ENCODE measurements at regions not wholly inside any gene's neighbourhood (a gene's known extent, or its start where the extent isn't known, plus 50 kb on each side); places are given as distances from the start of the nearest gene placed in this dataset.

- no peak for DNase-seq
These were observed 336.3 kb downstream of the DIPK2A start for GRCh38 chr3:144307951-144308350.

- no peak for DNase-seq
These were observed 336.8 kb downstream of the DIPK2A start for GRCh38 chr3:144308396-144308795.

DNA sequence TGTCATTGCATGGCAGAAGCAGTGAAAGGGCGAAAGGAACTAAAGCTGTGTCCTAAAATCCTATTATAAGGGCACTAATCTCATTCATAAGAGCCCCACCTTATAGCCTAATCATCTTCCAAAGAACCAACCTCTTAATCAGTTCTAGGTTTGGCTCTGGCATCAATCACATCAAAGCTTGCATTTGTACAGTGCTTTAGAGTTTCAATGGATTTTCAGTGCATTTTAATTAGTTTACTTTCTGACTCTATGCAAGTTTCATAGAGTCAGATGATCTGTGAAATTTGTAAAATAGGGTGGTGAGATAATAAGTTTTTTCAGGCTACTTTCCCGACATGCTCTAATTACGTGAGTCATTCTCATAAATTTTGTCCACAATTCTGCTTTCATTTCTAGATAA lies 341.1 kb downstream of the DIPK2A start:
- no peak for DNase-seq

DNA sequence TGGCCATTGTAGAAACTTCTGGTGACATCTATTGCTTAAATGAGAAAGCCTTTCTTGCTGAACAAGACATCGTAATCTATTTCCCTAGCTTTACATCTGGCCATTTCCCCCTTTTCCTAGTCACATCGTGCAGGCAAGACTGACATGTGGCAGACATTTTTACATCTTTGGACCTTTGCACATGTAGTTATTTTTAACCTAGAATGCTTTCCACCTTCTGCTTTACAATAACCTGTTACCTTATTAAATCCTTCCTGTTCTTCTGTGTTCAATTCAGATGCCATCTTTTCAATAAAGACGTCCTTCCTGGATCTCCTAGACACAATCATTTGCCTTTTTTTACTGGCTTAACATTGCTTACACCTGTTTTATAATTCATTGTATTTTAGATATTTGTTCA lies 343.3 kb downstream of the DIPK2A start:
- DNase-seq = no peak

- DNase-seq = no peak
These were observed 346.3 kb downstream of the DIPK2A start for GRCh38 chr3:144317961-144318360.

GRCh38 chr3:144324076-144324475 lies 352.5 kb downstream of the DIPK2A start:
- DNase-seq = no peak

GRCh38 chr3:144332868-144333267 lies 361.2 kb downstream of the DIPK2A start:
- DNase-seq = no peak

- no peak for DNase-seq
These were observed 369.8 kb downstream of the DIPK2A start for GRCh38 chr3:144341471-144341870.

DNA sequence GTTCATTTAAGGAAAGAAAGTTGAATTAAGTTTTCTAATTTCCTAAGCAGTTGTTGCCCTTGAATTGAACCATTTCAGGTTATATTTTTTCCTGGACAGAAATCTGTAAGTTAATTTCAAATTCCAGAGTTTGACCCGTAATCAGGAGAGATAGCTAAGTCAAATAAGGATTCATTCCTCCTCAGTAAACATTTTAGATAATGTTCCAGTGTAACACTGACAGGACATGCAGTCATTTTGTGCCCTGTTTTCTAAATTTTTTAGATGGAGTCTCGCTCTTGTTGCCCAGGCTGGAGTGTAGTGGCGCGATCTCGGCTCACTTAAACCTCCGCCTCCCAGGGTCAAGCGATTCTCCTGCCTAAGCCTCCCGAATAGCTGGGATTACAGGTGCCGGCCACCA lies 371.7 kb downstream of the DIPK2A start:
- DNase-seq = no peak

GRCh38 chr3:144343777-144344176 lies 372.2 kb downstream of the DIPK2A start:
- no peak for DNase-seq

GRCh38 chr3:144344925-144345548 lies 373.4 kb downstream of the DIPK2A start:
- no peak for DNase-seq

GRCh38 chr3:144350125-144350524 lies 378.5 kb downstream of the DIPK2A start:
- no peak for DNase-seq

- no peak for DNase-seq
These were observed 379.4 kb downstream of the DIPK2A start for GRCh38 chr3:144351011-144351410.

- DNase-seq = no peak
These were observed 380.2 kb downstream of the DIPK2A start for GRCh38 chr3:144351773-144352365.

- DNase-seq = no peak
These were observed 386.6 kb downstream of the DIPK2A start for GRCh38 chr3:144358191-144358590.

DNA sequence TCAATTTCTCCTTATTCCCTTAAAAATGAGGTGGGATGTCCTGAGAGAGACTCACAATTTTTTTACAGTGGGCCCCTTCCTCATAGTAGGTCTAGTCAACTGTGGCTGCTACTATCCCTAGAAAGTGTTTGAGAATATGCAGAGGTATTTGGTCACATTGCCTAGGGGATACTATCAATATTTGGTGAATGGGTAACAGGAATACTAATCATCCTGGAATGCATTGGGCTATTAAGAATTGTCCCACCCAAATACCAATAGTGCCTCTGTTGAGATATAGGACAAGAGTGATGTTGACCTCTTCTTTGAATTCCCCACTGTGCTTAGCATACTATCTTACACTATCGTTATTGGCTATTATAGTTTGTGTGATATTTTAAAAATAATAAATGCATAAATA lies 389.4 kb downstream of the DIPK2A start:
- no peak for DNase-seq

GRCh38 chr3:144362126-144362525 lies 390.5 kb downstream of the DIPK2A start:
- no peak for DNase-seq

- DNase-seq = no peak
These were observed 392.2 kb downstream of the DIPK2A start for GRCh38 chr3:144363856-144364255.

DNA sequence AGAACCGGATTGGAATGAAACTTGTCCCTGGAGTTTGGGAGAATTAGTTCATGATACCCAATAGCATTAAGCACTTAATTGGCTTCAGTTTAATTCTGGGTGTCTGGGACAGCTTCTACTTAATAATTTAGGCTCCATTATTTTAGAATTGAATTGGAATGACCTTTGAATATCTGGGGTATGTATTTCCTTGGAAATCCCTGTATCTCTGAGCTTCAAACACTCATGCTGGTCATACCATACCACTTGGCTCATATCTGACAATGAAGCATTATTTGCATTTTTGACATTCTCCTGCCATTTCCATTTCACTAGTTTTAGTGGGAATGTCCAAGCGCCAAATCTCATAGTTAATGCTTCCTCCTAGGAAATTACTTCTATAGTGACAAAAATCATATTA lies 393.1 kb downstream of the DIPK2A start:
- no peak for DNase-seq

DNA sequence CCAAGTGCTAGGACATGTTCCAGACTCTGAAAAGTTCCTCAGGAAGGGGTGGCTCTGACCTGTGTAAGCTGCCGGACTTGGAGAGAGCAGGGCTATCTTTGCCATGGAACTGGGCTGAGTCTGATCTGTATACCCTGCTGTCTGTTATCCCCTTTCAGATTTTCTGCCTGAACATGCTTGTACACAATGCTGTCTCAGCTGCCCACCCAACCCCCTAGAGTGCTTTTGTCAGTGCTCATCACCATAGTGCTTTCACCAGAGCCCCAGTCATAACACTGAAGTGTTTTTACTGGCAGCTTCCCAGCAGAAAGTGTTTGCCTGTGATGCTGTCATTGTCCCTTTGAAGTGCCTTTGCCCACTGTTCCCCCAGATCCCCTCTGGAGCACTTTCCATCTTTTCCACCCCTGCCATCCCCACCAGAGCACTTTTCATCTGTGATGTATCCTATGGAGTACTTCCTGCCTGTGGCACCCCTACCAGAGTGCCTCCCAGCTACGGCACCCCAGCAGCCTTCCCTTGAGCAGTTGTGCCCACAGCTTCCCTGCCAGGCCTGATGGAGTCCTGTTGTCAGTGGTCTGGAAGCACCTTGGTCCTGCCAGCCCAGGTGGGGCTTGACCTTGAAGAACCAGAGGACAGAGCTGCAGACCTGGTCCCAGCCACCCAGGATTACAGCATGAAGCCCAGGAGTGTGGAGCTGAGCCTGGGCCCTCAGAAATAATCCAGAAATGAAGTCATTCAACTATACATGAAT lies 397.7 kb downstream of the DIPK2A start:
- DNase-seq = no peak

GRCh38 chr3:144375088-144375487 lies 403.5 kb downstream of the DIPK2A start:
- no peak for DNase-seq

- no peak for DNase-seq
These were observed 409.2 kb downstream of the DIPK2A start for GRCh38 chr3:144380849-144381248.

GRCh38 chr3:144381607-144382006 lies 410.0 kb downstream of the DIPK2A start:
- DNase-seq = no peak

- DNase-seq = no peak
These were observed 412.8 kb downstream of the DIPK2A start for GRCh38 chr3:144384241-144384979.
